Activated CD4-positive, alpha-beta T cell treated with anti-CD3 and anti-CD28 coated beads for 36 hours (primary cell): ENCODE measurements at regions not wholly inside any gene's neighbourhood (a gene's known extent, or its start where the extent isn't known, plus 50 kb on each side); places are given as distances from the start of the nearest gene placed in this dataset.

Source experiments
- ATAC-seq: fragments of 200-7000 bp; cut with Tn5 transposase; one replicate; pipeline ENCODE4 v1.10.0; 2021; ENCODE audit warnings: mild to moderate bottlenecking, moderate library complexity
- CTCF ChIA-PET: fragments of 350-600 bp; sonication (Branson Sonifier 250); formaldehyde crosslinking; loops from one replicate; lab custom pipeline; 2021; ENCODE audit warnings: antibody characterized with exemption; lab: Charles Lee
- POLR2A ChIA-PET: fragments of 350-600 bp; sonication (Branson Sonifier 250); formaldehyde crosslinking; loops from one replicate; lab custom pipeline; 2021; ENCODE audit warnings: antibody characterized with exemption, inconsistent platforms; lab: Charles Lee
- DNase-seq: peaks from one replicate; pipeline ENCODE4 v3.0.0-alpha.2; 2020
- H3K27ac Mint-ChIP-seq: one replicate; pipeline ENCODE4 v1.8.0; 2021; ENCODE audit warnings: mixed read lengths
- H3K27me3 Mint-ChIP-seq: one replicate; pipeline ENCODE4 v1.8.0; 2021; ENCODE audit warnings: mixed read lengths
- H3K36me3 Mint-ChIP-seq: one replicate; pipeline ENCODE4 v1.8.0; 2021; ENCODE audit warnings: low read depth, mixed read lengths
- H3K4me1 Mint-ChIP-seq: one replicate; pipeline ENCODE4 v1.8.0; 2021; ENCODE audit warnings: mixed read lengths
- H3K4me3 Mint-ChIP-seq: one replicate; pipeline ENCODE4 v1.8.0; 2021; ENCODE audit warnings: mild to moderate bottlenecking, moderate library complexity, mixed read lengths
- H3K9me3 Mint-ChIP-seq: one replicate; pipeline ENCODE4 v1.8.0; 2021; ENCODE audit warnings: low read depth, mixed read lengths
- intact Hi-C, 2 experiments: fragments of 100-400 bp; cut with DNase I in 1 of 2; cut with micrococcal nuclease in 1 of 2; formaldehyde crosslinking; loops; one replicate each; pipeline versions ENCODE4 v1.14.2 to v1.15.1; 2022 to 2024; cut with DNase I, micrococcal nuclease

GRCh38 chr7:137146552-137147337, 196.8 kb downstream of the PTN start:
- intact Hi-C loops = no loop called here
- DNase-seq (no peak), ATAC-seq (no peak)
- no peak overlapping the region for H3K27ac Mint-ChIP-seq
- CTCF ChIA-PET = no interaction called here
- POLR2A ChIA-PET = no interaction called here
- no peaks in the 10 kb centered on the region for H3K27me3 Mint-ChIP-seq
- H3K4me1 Mint-ChIP-seq = no peaks in the 10 kb centered on the region
- no peaks in the 10 kb centered on the region for H3K36me3 Mint-ChIP-seq
- H3K9me3 Mint-ChIP-seq = peaks cover 7% of the 10 kb centered on the region
- H3K4me3 Mint-ChIP-seq = no peak overlapping the region

- Mint-ChIP-seq H3K4me1 (no peaks in the 10 kb centered on the region), H3K27me3 (no peaks in the 10 kb centered on the region), H3K4me3 (no peak overlapping the region), H3K9me3 (peaks cover 7% of the 10 kb centered on the region), H3K36me3 (no peaks in the 10 kb centered on the region), H3K27ac (no peak overlapping the region)
- DNase-seq (no peak), ATAC-seq (no peak)
- intact Hi-C loops = no loop called here
- ChIA-PET POLR2A (no interaction called here), CTCF (no interaction called here)
These were observed 197.5 kb downstream of the PTN start for GRCh38 chr7:137146012-137146455.

GRCh38 chr7:137142376-137142775, 201.2 kb downstream of the PTN start:
- H3K36me3 Mint-ChIP-seq = no peaks in the 10 kb centered on the region
- POLR2A ChIA-PET = no interaction called here
- intact Hi-C loops = no loop called here
- CTCF ChIA-PET = no interaction called here
- DNase-seq (no peak), ATAC-seq (no peak)
- H3K4me1 Mint-ChIP-seq = no peaks in the 10 kb centered on the region
- no peak overlapping the region for H3K4me3 Mint-ChIP-seq
- no peaks in the 10 kb centered on the region for H3K27me3 Mint-ChIP-seq
- H3K9me3 Mint-ChIP-seq = peaks cover 4% of the 10 kb centered on the region
- no peak overlapping the region for H3K27ac Mint-ChIP-seq

GRCh38 chr7:137135654-137136350, 207.7 kb downstream of the PTN start:
- intact Hi-C loops = no loop called here

GRCh38 chr7:137130751-137131158, 212.8 kb downstream of the PTN start:
- CTCF ChIA-PET = no interaction called here
- DNase-seq = no peak
- Mint-ChIP-seq H3K9me3 (peaks cover 13% of the 10 kb centered on the region), H3K4me3 (no peak overlapping the region), H3K36me3 (no peaks in the 10 kb centered on the region), H3K4me1 (no peaks in the 10 kb centered on the region), H3K27me3 (no peaks in the 10 kb centered on the region), H3K27ac (no peak overlapping the region)
- intact Hi-C loops = no loop called here
- no peak for ATAC-seq
- POLR2A ChIA-PET = no interaction called here

More at GRCh38 chr7:137135654-137136350, 207.7 kb downstream of the PTN start:
- Mint-ChIP-seq H3K36me3 (no peaks in the 10 kb centered on the region), H3K4me3 (no peak overlapping the region), H3K4me1 (no peaks in the 10 kb centered on the region), H3K27me3 (no peaks in the 10 kb centered on the region), H3K27ac (no peak overlapping the region), H3K9me3 (peaks cover 8% of the 10 kb centered on the region)
- DNase-seq (no peak), ATAC-seq (no peak)
- ChIA-PET POLR2A (no interaction called here), CTCF (no interaction called here)

- Mint-ChIP-seq H3K4me1 (no peaks in the 10 kb centered on the region), H3K4me3 (no peak overlapping the region), H3K27ac (no peak overlapping the region), H3K27me3 (no peaks in the 10 kb centered on the region), H3K36me3 (no peaks in the 10 kb centered on the region), H3K9me3 (peaks cover 13% of the 10 kb centered on the region)
- no peak for ATAC-seq
- ChIA-PET POLR2A (no interaction called here), CTCF (interaction anchor here (0.6 kb wide), 1 partner anchor 15 kb away, joined by 3 read pairs; no protein-coding TSS in a partner anchor)
- DNase-seq = no peak
- intact Hi-C loops = no loop called here
These were observed 214.5 kb downstream of the PTN start for GRCh38 chr7:137129025-137129424.

- Mint-ChIP-seq H3K9me3 (peaks cover 10% of the 10 kb centered on the region), H3K27me3 (no peaks in the 10 kb centered on the region), H3K36me3 (no peaks in the 10 kb centered on the region), H3K27ac (no peak overlapping the region), H3K4me3 (no peak overlapping the region), H3K4me1 (no peaks in the 10 kb centered on the region)
- no peak for DNase-seq
- intact Hi-C loops = no loop called here
- ATAC-seq = no peak
- CTCF ChIA-PET = interaction anchor here (0.8 kb wide), 1 partner anchor 34 kb away, joined by 3 read pairs; no protein-coding TSS in a partner anchor
- POLR2A ChIA-PET = no interaction called here
These were observed 215.7 kb downstream of the PTN start for GRCh38 chr7:137127806-137128205.

GRCh38 chr7:137127058-137127457, 216.5 kb downstream of the PTN start:
- peaks cover 13% of the 10 kb centered on the region for H3K9me3 Mint-ChIP-seq
- no peak for ATAC-seq
- no peak overlapping the region for H3K27ac Mint-ChIP-seq
- H3K27me3 Mint-ChIP-seq = no peaks in the 10 kb centered on the region
- H3K4me1 Mint-ChIP-seq = no peaks in the 10 kb centered on the region
- intact Hi-C loops = no loop called here
- no peak overlapping the region for H3K4me3 Mint-ChIP-seq
- no peak for DNase-seq
- no peaks in the 10 kb centered on the region for H3K36me3 Mint-ChIP-seq
- ChIA-PET POLR2A (no interaction called here), CTCF (interaction anchor here (0.8 kb wide), 1 partner anchor 34 kb away, joined by 3 read pairs; no protein-coding TSS in a partner anchor)

GRCh38 chr7:137122145-137122544, 221.4 kb downstream of the PTN start:
- no peak for ATAC-seq
- Mint-ChIP-seq H3K9me3 (peaks cover 14% of the 10 kb centered on the region), H3K27ac (no peak overlapping the region), H3K27me3 (no peaks in the 10 kb centered on the region), H3K36me3 (no peaks in the 10 kb centered on the region), H3K4me1 (no peaks in the 10 kb centered on the region), H3K4me3 (no peak overlapping the region)
- ChIA-PET CTCF (no interaction called here), POLR2A (no interaction called here)
- DNase-seq = no peak
- intact Hi-C loops = no loop called here

GRCh38 chr7:137120690-137121089, 222.8 kb downstream of the PTN start:
- Mint-ChIP-seq H3K27me3 (no peaks in the 10 kb centered on the region), H3K4me3 (no peak overlapping the region), H3K9me3 (peaks cover 14% of the 10 kb centered on the region), H3K4me1 (no peaks in the 10 kb centered on the region), H3K27ac (no peak overlapping the region), H3K36me3 (no peaks in the 10 kb centered on the region)
- ChIA-PET CTCF (no interaction called here), POLR2A (no interaction called here)
- DNase-seq = no peak
- ATAC-seq = no peak
- intact Hi-C loops = no loop called here

- no peaks in the 10 kb centered on the region for H3K36me3 Mint-ChIP-seq
- peaks cover 8% of the 10 kb centered on the region for H3K9me3 Mint-ChIP-seq
- intact Hi-C loops = no loop called here
- POLR2A ChIA-PET = no interaction called here
- no peaks in the 10 kb centered on the region for H3K4me1 Mint-ChIP-seq
- DNase-seq (no peak), ATAC-seq (no peak)
- H3K27me3 Mint-ChIP-seq = no peaks in the 10 kb centered on the region
- CTCF ChIA-PET = interaction anchor here (0.6 kb wide), 1 partner anchor 486 kb away, joined by 3 read pairs; no protein-coding TSS in a partner anchor
- H3K4me3 Mint-ChIP-seq = no peak overlapping the region
- no peak overlapping the region for H3K27ac Mint-ChIP-seq
These were observed 233.0 kb downstream of the PTN start for GRCh38 chr7:137110535-137110934.

- DNase-seq (no peak), ATAC-seq (no peak)
- ChIA-PET POLR2A (no interaction called here), CTCF (interaction anchor here (0.6 kb wide), 1 partner anchor 485 kb away, joined by 3 read pairs; no protein-coding TSS in a partner anchor)
- Mint-ChIP-seq H3K4me1 (no peaks in the 10 kb centered on the region), H3K27me3 (no peaks in the 10 kb centered on the region), H3K36me3 (no peaks in the 10 kb centered on the region), H3K4me3 (no peak overlapping the region), H3K27ac (no peak overlapping the region), H3K9me3 (peaks cover 12% of the 10 kb centered on the region)
- intact Hi-C loops = no loop called here
These were observed 233.4 kb downstream of the PTN start for GRCh38 chr7:137110091-137110509.
